Transverse colon (tissue), 4 donors: ENCODE measurements at regions not wholly inside any gene's neighbourhood (a gene's known extent, or its start where the extent isn't known, plus 50 kb on each side); places are given as distances from the start of the nearest gene placed in this dataset.

Experiments
- EP300 ChIP-seq: sonication (generic); formaldehyde crosslinking; IDR thresholded peaks from one replicate; pipeline ENCODE4 v1.6.1; 2017; ENCODE audit warnings: antibody characterized with exemption, low read depth
- POLR2A ChIP-seq: fragments of 450-650 bp; IDR thresholded peaks from one replicate; pipeline ENCODE4 v1.6.1; 2016; ENCODE audit warnings: antibody characterized with exemption, mild to moderate bottlenecking, moderate library complexity
- POLR2AphosphoS5 ChIP-seq, 3 donors: sonication (generic); formaldehyde crosslinking; IDR thresholded peaks; one replicate each; pipeline ENCODE4 v1.6.1; 2016; ENCODE audit warnings: antibody characterized with exemption in 3 of 3
- TF ChIP-seq, protein P1 (sequence below), 5 experiments: fragments of 200-600 bp in 3 of 5; fragments of 450-650 bp in 2 of 5; sonication (generic) in 3 of 5; IDR thresholded peaks; 1 replicate in 2 of 5; 2 replicates in 3 of 5; pipeline ENCODE4 v1.5.1; 2016 to 2017; ENCODE audit warnings: antibody characterized with exemption in 5 of 5, inconsistent platforms in 3 of 5, mild to moderate bottlenecking in 2 of 5, moderate library complexity in 1 of 5

DNA sequence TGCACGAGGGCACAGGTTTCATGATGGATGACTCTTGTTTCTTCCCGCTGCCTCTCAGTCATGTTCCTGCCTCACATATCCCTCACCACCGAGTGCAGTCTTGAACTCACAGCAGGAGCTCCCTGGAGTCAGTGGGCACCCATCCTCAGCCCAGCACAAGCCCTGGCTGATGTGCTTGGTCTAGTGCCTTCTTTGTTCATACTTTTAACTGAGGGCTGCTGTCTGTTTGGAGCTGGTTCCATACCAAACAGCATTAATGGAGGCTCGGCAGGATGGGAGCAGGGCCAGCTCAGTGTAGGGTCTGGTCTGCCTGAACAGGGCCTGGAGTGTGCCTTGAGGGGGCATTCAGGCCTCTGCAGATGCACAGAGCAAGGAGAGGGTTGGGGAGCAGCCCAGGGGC lies 54.5 kb upstream of the GLI2 start:
- TF ChIP-seq, protein P1, sequence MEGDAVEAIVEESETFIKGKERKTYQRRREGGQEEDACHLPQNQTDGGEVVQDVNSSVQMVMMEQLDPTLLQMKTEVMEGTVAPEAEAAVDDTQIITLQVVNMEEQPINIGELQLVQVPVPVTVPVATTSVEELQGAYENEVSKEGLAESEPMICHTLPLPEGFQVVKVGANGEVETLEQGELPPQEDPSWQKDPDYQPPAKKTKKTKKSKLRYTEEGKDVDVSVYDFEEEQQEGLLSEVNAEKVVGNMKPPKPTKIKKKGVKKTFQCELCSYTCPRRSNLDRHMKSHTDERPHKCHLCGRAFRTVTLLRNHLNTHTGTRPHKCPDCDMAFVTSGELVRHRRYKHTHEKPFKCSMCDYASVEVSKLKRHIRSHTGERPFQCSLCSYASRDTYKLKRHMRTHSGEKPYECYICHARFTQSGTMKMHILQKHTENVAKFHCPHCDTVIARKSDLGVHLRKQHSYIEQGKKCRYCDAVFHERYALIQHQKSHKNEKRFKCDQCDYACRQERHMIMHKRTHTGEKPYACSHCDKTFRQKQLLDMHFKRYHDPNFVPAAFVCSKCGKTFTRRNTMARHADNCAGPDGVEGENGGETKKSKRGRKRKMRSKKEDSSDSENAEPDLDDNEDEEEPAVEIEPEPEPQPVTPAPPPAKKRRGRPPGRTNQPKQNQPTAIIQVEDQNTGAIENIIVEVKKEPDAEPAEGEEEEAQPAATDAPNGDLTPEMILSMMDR (IDR thresholded peaks at IDR 0.05): no peak
- no peak for TF ChIP-seq POLR2A
- TF ChIP-seq EP300: no peak
- no peak for TF ChIP-seq POLR2AphosphoS5 (IDR thresholded peaks at IDR 0.05)
